ENCODE measurements at regions not wholly inside any gene's neighbourhood (a gene's known extent, or its start where the extent isn't known, plus 50 kb on each side); places are given as distances from the start of the nearest gene placed in this dataset.

DNA sequence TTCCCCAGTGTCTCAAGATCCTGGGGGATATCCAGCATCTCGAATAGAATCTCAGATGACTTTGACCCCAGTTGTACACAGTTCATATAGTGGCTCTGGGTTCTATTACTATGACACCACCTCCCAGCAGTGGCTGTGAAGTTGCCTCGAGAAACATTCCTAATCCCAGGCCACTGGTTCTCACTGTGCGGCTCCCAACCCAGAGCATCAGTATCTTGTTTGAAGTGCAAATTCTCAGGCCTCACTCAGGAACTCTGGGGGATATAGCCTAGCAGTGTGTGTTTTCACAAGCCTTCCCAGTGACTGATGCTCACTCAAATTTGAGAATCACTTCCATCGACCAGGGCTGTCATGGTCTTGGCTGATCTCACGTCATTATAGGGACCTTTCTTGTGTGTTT lies 69.3 kb upstream of the IGF1 start:
- TF ChIP-seq, protein P1, sequence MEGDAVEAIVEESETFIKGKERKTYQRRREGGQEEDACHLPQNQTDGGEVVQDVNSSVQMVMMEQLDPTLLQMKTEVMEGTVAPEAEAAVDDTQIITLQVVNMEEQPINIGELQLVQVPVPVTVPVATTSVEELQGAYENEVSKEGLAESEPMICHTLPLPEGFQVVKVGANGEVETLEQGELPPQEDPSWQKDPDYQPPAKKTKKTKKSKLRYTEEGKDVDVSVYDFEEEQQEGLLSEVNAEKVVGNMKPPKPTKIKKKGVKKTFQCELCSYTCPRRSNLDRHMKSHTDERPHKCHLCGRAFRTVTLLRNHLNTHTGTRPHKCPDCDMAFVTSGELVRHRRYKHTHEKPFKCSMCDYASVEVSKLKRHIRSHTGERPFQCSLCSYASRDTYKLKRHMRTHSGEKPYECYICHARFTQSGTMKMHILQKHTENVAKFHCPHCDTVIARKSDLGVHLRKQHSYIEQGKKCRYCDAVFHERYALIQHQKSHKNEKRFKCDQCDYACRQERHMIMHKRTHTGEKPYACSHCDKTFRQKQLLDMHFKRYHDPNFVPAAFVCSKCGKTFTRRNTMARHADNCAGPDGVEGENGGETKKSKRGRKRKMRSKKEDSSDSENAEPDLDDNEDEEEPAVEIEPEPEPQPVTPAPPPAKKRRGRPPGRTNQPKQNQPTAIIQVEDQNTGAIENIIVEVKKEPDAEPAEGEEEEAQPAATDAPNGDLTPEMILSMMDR (IDR thresholded peaks at IDR 0.05; ENCODE audit: poor library complexity) = no peak
- TF ChIP-seq EZH2 (IDR thresholded peaks at IDR 0.05; ENCODE audit: borderline replicate concordance) (no peak), EZH2phosphoT487 (IDR thresholded peaks at IDR 0.05; ENCODE audit: low read depth, severe bottlenecking, unreplicated experiment) (no peak)

All from hepatocyte (in vitro differentiated cells).